IPS-18a (cell line): ENCODE measurements at regions not wholly inside any gene's neighbourhood (a gene's known extent, or its start where the extent isn't known, plus 50 kb on each side); places are given as distances from the start of the nearest gene placed in this dataset.
"Not testable (repeated sequence)": the region's sequence is repeated elsewhere in the genome, so short reads cannot be mapped to it uniquely, and the experiment has no call there.

ENCODE experiments used
- H3K27ac ChIP-seq: one replicate; pipeline ENCODE4 v1.5.1; 2013; ENCODE audit warnings: low read length
- H3K27me3 ChIP-seq: one replicate; pipeline ENCODE4 v1.6.1; 2013; ENCODE audit warnings: mild to moderate bottlenecking, low read length; ENCODE audit not compliant: control insufficient read depth, insufficient read depth
- H3K36me3 ChIP-seq: one replicate; pipeline ENCODE4 v1.6.1; 2013; ENCODE audit warnings: low read depth, low read length; ENCODE audit not compliant: control insufficient read depth
- H3K4me1 ChIP-seq: one replicate; pipeline ENCODE4 v1.6.1; 2013; ENCODE audit warnings: low read depth, low read length; ENCODE audit not compliant: control insufficient read depth
- H3K4me3 ChIP-seq: one replicate; pipeline ENCODE4 v1.5.1; 2013; ENCODE audit warnings: low read length
- H3K9ac ChIP-seq: one replicate; pipeline ENCODE4 v1.6.1; 2013; ENCODE audit warnings: mild to moderate bottlenecking, low read length, moderate library complexity
- H3K9me3 ChIP-seq: one replicate; pipeline ENCODE4 v1.6.1; 2013; ENCODE audit warnings: low read depth, low read length; ENCODE audit not compliant: control insufficient read depth

DNA sequence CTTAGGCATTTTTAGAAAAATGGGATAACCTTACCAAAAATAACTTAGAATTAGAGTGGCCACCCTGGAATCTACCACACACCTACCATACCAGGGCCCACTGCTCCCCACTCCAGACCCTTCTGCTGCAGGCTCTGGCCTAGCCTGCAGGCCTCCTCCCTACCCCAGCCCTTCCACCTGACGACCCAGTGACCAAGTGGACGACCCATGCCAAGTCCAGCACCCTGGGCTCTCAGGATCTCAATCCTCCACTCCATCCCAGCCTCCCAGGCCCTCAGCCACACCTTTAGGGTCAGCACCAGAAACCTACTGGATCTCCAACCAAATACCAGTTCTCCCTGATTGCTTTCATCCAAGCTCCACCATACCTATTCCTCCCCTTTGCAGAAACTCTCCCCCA lies 145.8 kb downstream of the TPRA1 start:
- H3K9ac ChIP-seq = no peak overlapping the region
- H3K4me3 ChIP-seq = no peak overlapping the region
- H3K36me3 ChIP-seq = no peaks in the 10 kb centered on the region
- H3K9me3 ChIP-seq = no peaks in the 10 kb centered on the region
- no peaks in the 10 kb centered on the region for H3K27me3 ChIP-seq
- no peaks in the 10 kb centered on the region for H3K4me1 ChIP-seq
- H3K27ac ChIP-seq = no peak overlapping the region

DNA sequence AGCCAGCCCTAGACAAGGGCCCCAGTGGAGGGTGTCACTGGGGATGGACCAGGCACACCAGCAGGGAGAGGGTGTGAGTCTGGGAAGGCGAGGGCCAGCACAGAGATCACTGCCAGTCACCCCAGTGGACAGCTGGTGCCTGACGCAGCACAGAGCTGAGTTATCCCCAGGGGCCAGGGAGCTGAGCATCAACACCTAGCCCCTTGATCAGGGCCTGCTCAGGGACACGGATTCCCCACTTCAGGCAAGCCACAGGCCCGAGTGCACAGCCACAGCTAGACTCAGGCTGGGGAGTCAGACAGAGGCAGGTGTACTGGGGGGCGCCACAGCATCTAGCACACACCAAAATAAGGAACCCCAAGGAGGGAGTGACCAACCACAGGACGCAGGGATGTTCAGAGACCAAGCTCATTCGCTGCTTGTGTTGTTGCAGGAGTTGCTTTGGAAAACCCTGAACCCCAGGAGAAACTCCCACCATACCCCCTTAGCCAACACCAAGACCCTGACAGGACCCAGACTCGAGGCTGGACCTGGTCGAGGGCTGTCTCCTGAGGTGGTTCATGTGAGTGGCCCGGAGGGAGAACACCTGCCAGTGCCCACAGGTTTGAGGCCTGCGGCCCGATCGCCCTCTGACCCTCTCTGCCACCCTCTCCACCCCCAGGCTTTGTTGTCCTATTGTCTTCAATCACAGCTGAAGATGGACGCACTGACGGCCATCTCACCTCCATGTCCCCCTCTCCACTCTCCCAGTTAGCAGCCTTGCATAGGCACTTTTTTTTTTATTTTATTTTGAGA lies 146.8 kb downstream of the TPRA1 start:
- no peak overlapping the region for H3K4me3 ChIP-seq
- no peaks in the 10 kb centered on the region for H3K27me3 ChIP-seq
- H3K9me3 ChIP-seq = no peaks in the 10 kb centered on the region
- no peaks in the 10 kb centered on the region for H3K36me3 ChIP-seq
- H3K27ac ChIP-seq = no peak overlapping the region
- no peak overlapping the region for H3K9ac ChIP-seq
- H3K4me1 ChIP-seq = no peaks in the 10 kb centered on the region

DNA sequence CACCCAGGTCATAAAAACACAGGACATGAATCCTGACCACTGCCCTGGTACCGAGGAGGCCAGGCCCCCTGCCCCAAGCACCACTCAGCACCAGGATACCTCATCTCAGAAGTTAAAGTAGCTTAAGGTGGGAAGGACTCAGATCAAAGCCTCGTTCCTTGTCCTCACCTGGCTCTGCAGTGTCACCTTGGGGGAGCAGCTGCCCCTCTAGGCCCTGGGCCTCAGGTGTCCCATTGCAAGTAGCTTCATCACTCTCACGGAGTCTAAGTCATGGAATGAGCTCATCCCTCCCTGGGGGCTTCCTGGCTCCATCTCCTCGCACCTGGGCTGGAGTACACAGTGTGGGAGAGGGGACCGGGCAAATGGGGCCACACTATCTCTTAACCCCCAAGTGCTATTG lies 148.0 kb downstream of the TPRA1 start:
- Histone ChIP-seq H3K4me3 (no peak overlapping the region), H3K9me3 (no peaks in the 10 kb centered on the region), H3K36me3 (no peaks in the 10 kb centered on the region), H3K9ac (no peak overlapping the region), H3K27ac (no peak overlapping the region), H3K27me3 (no peaks in the 10 kb centered on the region), H3K4me1 (no peaks in the 10 kb centered on the region)

DNA sequence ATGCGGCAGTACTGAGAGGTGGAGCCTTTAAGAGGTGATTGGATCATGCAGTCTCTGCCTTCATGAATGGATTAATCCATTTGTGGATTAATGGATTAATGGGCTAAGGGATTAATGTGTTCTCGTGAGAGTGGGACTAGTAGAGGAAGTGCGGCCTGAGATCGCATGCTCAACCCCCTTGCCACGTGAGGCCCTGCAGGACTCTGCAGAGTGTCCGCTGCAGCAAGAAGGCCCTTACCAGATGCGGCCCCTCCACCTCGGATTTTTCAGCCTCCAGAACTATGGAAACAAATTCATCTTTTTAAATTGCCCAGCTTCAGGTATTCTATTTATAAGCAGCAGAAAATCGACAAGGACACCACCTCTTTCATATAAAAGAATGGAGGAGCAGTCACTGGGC lies 148.8 kb downstream of the TPRA1 start:
- no peaks in the 10 kb centered on the region for H3K27me3 ChIP-seq
- no peaks in the 10 kb centered on the region for H3K4me1 ChIP-seq
- no peak overlapping the region for H3K4me3 ChIP-seq
- no peaks in the 10 kb centered on the region for H3K36me3 ChIP-seq
- H3K27ac ChIP-seq = no peak overlapping the region
- H3K9me3 ChIP-seq = no peaks in the 10 kb centered on the region
- no peak overlapping the region for H3K9ac ChIP-seq

DNA sequence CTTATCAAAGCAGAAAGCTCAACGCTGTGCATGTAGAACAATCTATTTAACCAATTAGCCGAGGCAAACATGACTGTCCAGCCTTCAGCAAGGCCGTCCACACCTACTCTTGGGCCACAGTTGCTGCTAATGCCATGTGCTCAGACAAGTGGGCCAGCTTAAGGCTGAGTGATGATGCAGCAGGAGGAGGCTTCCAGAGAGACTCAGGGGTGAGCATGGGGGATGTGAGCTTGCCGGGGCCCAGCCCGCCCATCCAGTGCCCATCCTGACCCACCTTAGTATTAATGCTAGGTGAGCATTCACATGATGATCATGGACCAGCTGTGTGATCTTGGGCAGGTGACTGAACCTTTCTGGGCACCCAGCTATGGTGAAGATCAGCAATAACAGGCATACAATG lies 150.1 kb downstream of the TPRA1 start:
- Histone ChIP-seq H3K36me3 (no peaks in the 10 kb centered on the region), H3K9ac (no peak overlapping the region), H3K4me1 (no peaks in the 10 kb centered on the region), H3K9me3 (no peaks in the 10 kb centered on the region), H3K27ac (no peak overlapping the region), H3K27me3 (no peaks in the 10 kb centered on the region), H3K4me3 (no peak overlapping the region)

DNA sequence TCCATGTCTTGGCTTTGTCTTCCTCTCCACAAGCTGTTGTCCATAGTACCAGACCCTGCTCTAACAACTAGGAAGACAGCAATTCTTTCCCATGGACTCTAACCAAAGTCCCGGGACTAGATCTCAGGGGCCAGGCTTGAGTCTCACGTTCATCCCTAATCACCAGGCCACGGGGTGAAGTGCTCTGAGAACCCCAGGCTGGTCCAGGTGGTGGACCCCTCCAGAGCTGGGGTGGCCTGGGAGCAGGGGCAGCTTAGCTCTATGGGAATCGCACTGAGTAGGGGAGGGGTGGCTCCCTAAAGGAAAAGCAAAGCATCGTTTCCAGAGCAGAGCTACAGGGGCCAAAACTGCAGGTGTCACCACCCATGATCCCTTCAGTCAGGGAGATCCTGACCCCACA lies 150.9 kb downstream of the TPRA1 start:
- no peaks in the 10 kb centered on the region for H3K27me3 ChIP-seq
- no peaks in the 10 kb centered on the region for H3K9me3 ChIP-seq
- no peak overlapping the region for H3K4me3 ChIP-seq
- no peaks in the 10 kb centered on the region for H3K4me1 ChIP-seq
- no peaks in the 10 kb centered on the region for H3K36me3 ChIP-seq
- no peak overlapping the region for H3K27ac ChIP-seq
- H3K9ac ChIP-seq = no peak overlapping the region

DNA sequence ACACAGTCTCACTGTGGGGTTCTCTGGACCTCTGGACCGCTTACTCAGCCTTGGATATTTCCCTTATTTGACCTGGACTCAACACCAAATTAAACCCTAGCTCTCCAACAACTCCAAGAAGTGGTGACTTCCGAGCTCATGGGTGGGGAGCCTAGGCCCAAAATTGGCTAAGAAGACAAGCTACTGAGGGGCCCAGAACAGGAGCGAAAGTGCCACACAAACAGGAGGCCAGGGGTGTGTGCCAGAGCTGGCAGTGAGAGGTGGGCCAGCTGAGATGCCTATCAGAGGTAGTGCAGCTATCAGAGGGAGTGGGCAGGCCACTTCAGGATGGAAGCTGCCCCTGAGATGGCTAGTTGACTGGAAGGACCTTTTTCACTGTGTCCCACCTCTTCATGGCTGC lies 151.1 kb upstream of the PRR20G start:
- Histone ChIP-seq H3K4me3 (no peak overlapping the region), H3K9ac (no peak overlapping the region), H3K36me3 (no peaks in the 10 kb centered on the region), H3K27me3 (no peaks in the 10 kb centered on the region), H3K9me3 (no peaks in the 10 kb centered on the region), H3K27ac (no peak overlapping the region), H3K4me1 (no peaks in the 10 kb centered on the region)

DNA sequence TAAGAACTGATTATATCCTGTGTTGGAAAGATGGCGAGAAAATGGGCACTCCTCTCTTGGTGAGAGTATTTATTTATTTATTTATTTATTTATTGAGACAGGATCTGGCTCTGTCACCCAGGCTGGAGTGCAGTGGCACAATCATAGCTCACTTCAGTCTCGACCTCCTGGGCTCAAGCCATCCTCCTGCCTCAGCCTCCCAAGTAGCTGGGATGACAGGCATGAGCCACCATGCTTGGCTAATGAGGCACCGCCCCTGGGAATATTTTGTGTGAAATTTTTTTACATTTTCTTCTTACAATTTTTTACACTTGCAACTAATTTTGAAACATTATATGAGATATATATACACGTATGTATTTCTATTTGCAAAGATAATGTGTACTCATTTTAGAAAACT lies 150.5 kb upstream of the PRR20G start:
- no peaks in the 10 kb centered on the region for H3K9me3 ChIP-seq
- no peaks in the 10 kb centered on the region for H3K27me3 ChIP-seq

DNA sequence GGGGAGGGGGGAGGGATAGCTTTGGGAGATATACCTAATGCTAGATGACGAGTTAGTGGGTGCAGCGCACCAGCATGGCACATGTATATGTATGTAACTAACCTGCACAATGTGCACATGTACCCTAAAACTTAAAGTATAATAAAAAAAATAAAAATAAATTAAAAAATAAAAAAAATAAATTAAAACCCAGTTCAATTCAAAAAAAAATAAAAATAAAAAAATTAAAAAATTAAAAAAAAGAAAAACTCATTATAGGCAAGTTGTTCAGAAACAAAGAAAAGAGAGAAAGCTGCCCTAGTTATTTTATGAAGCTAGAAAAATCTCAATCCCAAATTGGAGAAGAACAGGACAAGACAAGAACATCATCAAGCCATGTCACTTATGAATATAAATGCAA lies 147.5 kb upstream of the PRR20G start:
- H3K9ac ChIP-seq, H3K4me3 ChIP-seq, H3K4me1 ChIP-seq, H3K9me3 ChIP-seq, H3K36me3 ChIP-seq, H3K27me3 ChIP-seq, H3K27ac ChIP-seq: not testable (repeated sequence)

More for the DNA sequence above, 150.5 kb upstream of the PRR20G start:
- Histone ChIP-seq H3K36me3 (no peaks in the 10 kb centered on the region), H3K4me1 (no peaks in the 10 kb centered on the region), H3K4me3 (no peak overlapping the region), H3K27ac (no peak overlapping the region), H3K9ac (no peak overlapping the region)

DNA sequence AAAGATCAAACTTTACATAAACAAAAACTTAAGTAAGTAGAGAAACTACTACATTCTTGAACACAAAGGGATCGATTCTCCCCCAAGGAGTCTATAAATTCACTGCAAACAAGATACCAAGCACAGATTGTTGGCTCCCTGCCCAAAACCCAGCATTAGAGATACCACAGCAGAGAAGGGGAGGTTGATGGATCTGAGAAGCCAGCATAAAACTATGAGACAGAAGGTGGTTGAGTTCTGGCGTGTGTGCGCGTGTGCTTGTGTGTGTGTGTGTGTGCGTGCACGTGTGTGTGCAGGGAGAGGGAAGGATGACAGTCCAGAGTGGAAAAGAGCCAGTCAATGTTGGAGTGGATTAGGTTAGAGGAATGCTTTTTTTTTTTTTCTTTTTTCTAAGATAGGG lies 143.2 kb upstream of the PRR20G start:
- H3K9me3 ChIP-seq = no peaks in the 10 kb centered on the region
- H3K27me3 ChIP-seq = no peaks in the 10 kb centered on the region
- no peaks in the 10 kb centered on the region for H3K36me3 ChIP-seq
- no peaks in the 10 kb centered on the region for H3K4me1 ChIP-seq
- H3K9ac ChIP-seq = no peak overlapping the region
- no peak overlapping the region for H3K4me3 ChIP-seq
- H3K27ac ChIP-seq = no peak overlapping the region

DNA sequence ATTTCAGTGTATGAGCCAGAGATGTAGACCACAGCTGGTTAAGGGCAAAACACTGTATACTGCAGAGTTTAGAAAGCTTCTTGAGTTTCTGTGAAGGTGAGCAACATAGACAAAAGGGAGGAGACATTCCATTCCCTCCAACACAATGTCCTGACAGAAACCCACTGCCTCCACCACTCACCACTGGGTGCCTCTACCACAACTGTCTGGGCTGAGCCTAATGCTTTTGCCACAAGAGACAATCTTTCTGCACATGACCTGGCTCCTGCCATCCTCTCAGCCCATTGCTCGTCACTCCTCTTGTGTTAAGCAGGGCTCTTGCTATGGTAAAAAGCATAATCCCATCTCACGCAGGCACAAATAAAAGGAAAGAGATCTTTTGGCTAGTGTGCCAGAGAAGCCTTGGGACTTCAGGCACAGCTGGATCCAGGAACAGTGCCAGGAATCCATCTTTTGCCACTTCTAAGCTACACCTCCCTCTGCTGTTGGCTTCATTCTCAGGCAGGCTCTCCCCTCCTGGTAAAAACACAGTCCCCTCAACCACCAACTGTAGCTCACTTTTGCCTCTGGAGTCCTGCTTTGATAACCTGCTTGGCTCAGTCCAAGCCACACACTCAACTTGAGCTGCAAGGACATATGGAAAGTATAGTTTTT lies 140.6 kb upstream of the PRR20G start:
- Histone ChIP-seq H3K4me3 (no peak overlapping the region), H3K9ac (no peak overlapping the region), H3K27me3 (no peaks in the 10 kb centered on the region), H3K36me3 (no peaks in the 10 kb centered on the region), H3K4me1 (peaks cover 14% of the 10 kb centered on the region), H3K27ac (no peak overlapping the region), H3K9me3 (no peaks in the 10 kb centered on the region)

DNA sequence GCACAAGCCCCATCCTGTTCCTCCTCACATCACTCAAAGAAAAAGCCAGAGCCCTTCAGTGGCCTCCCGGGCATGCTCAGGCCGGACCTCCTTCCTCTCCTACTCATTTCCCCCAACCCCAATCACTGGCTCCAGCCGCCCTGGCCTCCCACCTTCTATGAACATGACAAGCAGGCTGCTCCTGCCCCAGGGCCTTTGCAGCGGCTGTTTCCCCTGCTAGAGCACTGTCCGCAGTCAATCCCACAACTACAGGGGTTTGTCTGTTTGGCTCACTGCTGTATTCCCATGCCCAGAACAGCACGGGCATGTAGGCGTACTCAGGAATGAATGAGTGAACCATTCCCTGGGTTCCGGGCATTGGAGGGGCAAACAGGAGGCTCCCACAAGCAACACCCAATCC lies 139.8 kb upstream of the PRR20G start:
- Histone ChIP-seq H3K27me3 (no peaks in the 10 kb centered on the region), H3K4me1 (peaks cover 15% of the 10 kb centered on the region), H3K27ac (no peak overlapping the region), H3K4me3 (no peak overlapping the region), H3K9ac (no peak overlapping the region), H3K9me3 (no peaks in the 10 kb centered on the region), H3K36me3 (no peaks in the 10 kb centered on the region)
